Naive thymus-derived CD8-positive, alpha-beta T cell (primary cell): ENCODE measurements at regions not wholly inside any gene's neighbourhood (a gene's known extent, or its start where the extent isn't known, plus 50 kb on each side); places are given as distances from the start of the nearest gene placed in this dataset.

ENCODE experiments used
- ATAC-seq, 2 donors: fragments of 150-1000 bp; cut with Tn5 transposase in 1 of 2; sonication (Bioruptor Pico), chemical (Tn5 transposase) in 1 of 2; 1 replicate in 1 of 2; 2 replicates in 1 of 2; pipeline ENCODE4 v1.10.0; 2021; ENCODE audit warnings: mild to moderate bottlenecking in 2 of 2, moderate library complexity in 2 of 2
- POLR2A ChIA-PET: fragments of 350-600 bp; sonication (Branson Sonifier 250); formaldehyde crosslinking; loops from one replicate; lab custom pipeline; 2021; ENCODE audit warnings: antibody characterized with exemption; lab: Charles Lee
- DNase-seq, 10 donors: peaks; one replicate each; pipeline versions ENCODE4 v3.0.0 to v3.0.0-alpha.2; 2020 to 2022
- H3K27ac Mint-ChIP-seq, 10 donors: one replicate each; pipeline ENCODE4 v1.8.0; 2020 to 2022; ENCODE audit warnings: mild to moderate bottlenecking in 10 of 10, mixed read lengths in 10 of 10, moderate library complexity in 4 of 10, inconsistent platforms in 1 of 10
- H3K27me3 Mint-ChIP-seq, 5 donors: one replicate each; pipeline ENCODE4 v1.8.0; 2021 to 2022; ENCODE audit warnings: mixed read lengths in 5 of 5
- H3K36me3 Mint-ChIP-seq, 3 donors: one replicate each; pipeline ENCODE4 v1.8.0; 2020 to 2022; ENCODE audit warnings: mixed read lengths in 3 of 3, mild to moderate bottlenecking in 2 of 3, inconsistent platforms in 1 of 3
- H3K4me1 Mint-ChIP-seq, 4 donors: one replicate each; pipeline ENCODE4 v1.8.0; 2021 to 2022; ENCODE audit warnings: mixed read lengths in 4 of 4
- H3K4me3 Mint-ChIP-seq, 10 donors: one replicate each; pipeline ENCODE4 v1.8.0; 2020 to 2022; ENCODE audit warnings: mild to moderate bottlenecking in 10 of 10, mixed read lengths in 10 of 10, moderate library complexity in 6 of 10, inconsistent platforms in 1 of 10
- H3K9me3 Mint-ChIP-seq, 9 donors: one replicate each; pipeline ENCODE4 v1.8.0; 2020 to 2022; ENCODE audit warnings: mixed read lengths in 9 of 9, mild to moderate bottlenecking in 3 of 9, inconsistent platforms in 1 of 9, moderate library complexity in 1 of 9

DNA sequence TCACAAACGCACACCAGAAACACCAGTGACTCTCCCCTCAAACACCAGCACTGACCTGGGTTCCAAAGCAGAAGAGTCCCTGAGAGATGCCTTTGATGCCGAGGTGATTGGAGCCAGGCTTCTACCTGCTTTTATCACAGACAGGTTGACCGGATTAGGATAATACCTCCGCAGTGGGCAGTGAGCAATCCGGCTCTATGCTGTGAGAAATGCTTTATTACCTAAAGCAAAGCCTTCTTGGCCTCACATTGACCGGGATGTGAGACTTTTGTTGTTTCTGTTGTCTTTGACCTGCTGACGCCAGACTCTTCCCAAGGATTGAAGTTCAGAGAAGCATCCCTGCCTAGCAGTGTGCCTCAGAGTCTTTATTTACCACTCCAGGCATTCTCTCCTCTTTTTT is 320.3 kb upstream of the CLINT1 start:
- no peak for DNase-seq
- H3K4me1 Mint-ChIP-seq, result peaks cover 0 to 8% (median 3%) of the 10 kb centered on the region in 4 donors
- H3K27ac Mint-ChIP-seq, result no peak overlapping the region

DNA sequence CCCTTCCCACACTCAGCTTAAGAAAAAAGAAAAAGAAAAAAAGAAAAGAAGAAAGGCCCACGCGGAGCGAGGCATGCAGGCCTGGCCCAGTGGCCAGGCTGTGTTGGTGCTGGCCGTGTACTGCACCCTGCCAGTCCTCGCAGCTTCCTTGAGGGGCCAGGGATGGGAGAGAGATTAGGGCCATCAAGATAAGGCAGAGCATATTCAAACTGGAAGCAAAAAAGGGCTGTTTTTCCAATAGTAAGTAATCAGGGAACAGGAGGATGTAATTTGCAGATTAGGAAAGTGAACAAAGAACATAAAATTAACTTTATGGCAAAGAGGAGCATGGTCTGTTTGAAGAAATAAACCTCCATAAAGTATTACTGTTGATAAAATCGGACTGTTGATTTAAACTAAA is 319.6 kb upstream of the CLINT1 start:
- DNase-seq (no peak), ATAC-seq (no peak)
- Mint-ChIP-seq H3K27me3 (peaks cover 0 to 1% (median 0%) of the 10 kb centered on the region in 5 donors), H3K4me3 (no peak overlapping the region), H3K27ac (peak overlapping the region in 1 of 10 donors; percentile 35), H3K4me1 (peaks cover 0 to 8% (median 3%) of the 10 kb centered on the region in 4 donors), H3K36me3 (no peaks in the 10 kb centered on the region), H3K9me3 (peaks cover 0 to 4% (median 0%) of the 10 kb centered on the region in 9 donors)
- POLR2A ChIA-PET, result no interaction called here

More for the DNA sequence above, 320.3 kb upstream of the CLINT1 start:
- H3K4me3 Mint-ChIP-seq, result no peak overlapping the region
- no peak for ATAC-seq
- H3K9me3 Mint-ChIP-seq, result peaks cover 0 to 7% (median 0%) of the 10 kb centered on the region in 9 donors
- POLR2A ChIA-PET, result no interaction called here
- H3K36me3 Mint-ChIP-seq, result peaks cover 0 to 3% (median 0%) of the 10 kb centered on the region in 3 donors
- no peaks in the 10 kb centered on the region for H3K27me3 Mint-ChIP-seq

DNA sequence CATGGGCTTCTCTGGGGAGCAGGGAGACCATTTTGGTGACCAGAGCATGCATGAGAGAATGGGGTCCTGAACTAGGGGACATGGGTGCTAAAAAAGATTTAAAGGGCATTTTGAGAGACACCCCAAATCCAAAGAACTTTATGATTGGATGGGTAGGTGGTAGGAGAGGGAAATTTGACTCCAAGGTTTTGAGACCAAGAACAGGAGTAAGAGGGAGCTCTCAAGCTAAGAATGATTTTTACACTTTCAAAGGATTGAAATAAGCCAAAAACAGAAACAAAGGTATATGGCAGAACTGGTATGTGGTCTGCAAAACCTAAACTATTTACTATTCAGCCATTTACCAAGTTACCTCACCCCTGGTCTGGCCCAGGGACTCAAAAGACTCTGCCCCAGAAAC is 318.2 kb upstream of the CLINT1 start:
- no peaks in the 10 kb centered on the region for H3K36me3 Mint-ChIP-seq

DNA sequence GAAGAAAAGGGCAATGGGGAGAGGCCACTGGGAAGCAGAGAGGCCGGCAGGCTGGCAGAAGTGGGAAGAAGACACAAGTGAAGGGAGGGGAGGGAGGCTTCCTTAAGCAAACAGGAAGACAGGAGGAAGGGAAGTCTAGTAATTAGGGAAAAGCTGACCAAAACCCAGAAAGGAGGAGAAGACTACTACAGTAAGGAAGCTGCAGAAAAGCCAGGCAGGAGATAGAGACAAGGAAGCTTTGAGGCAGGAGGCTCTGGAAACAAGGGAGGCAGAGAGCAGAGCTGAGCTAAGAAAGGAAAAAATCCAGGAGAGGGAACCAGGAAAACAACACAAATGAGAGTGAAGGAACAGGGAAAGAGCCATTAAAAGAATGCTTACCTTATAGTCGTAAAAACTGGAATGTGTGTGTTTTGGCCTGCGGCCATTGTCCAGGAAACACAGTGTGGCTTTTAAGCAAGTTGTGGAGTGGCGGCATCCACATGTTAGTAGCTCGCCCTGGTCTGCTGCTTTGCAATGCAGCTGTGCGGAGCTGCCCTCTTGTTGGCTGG is 317.1 kb upstream of the CLINT1 start:
- H3K9me3 Mint-ChIP-seq, result no peaks in the 10 kb centered on the region
- POLR2A ChIA-PET, result interaction anchor here (1.7 kb wide), 1 partner anchor 931 kb away, joined by 6 read pairs; no protein-coding TSS in a partner anchor
- DNase-seq (no peak), ATAC-seq (no peak)
- H3K4me1 Mint-ChIP-seq, result peaks cover 0 to 8% (median 3%) of the 10 kb centered on the region in 4 donors
- H3K27me3 Mint-ChIP-seq, result peaks cover 0 to 3% (median 0%) of the 10 kb centered on the region in 5 donors
- H3K36me3 Mint-ChIP-seq, result no peaks in the 10 kb centered on the region
- peak overlapping the region in 2 of 10 donors; percentile 21 to 34 for H3K27ac Mint-ChIP-seq
- H3K4me3 Mint-ChIP-seq, result no peak overlapping the region

More for the DNA sequence above, 318.2 kb upstream of the CLINT1 start:
- Mint-ChIP-seq H3K27me3 (peaks cover 0 to 2% (median 0%) of the 10 kb centered on the region in 5 donors), H3K27ac (peak overlapping the region in 1 of 10 donors; percentile 29), H3K4me3 (no peak overlapping the region), H3K9me3 (no peaks in the 10 kb centered on the region), H3K4me1 (peaks cover 0 to 8% (median 3%) of the 10 kb centered on the region in 4 donors)
- POLR2A ChIA-PET, result no interaction called here
- ATAC-seq (no peak), DNase-seq (no peak)

DNA sequence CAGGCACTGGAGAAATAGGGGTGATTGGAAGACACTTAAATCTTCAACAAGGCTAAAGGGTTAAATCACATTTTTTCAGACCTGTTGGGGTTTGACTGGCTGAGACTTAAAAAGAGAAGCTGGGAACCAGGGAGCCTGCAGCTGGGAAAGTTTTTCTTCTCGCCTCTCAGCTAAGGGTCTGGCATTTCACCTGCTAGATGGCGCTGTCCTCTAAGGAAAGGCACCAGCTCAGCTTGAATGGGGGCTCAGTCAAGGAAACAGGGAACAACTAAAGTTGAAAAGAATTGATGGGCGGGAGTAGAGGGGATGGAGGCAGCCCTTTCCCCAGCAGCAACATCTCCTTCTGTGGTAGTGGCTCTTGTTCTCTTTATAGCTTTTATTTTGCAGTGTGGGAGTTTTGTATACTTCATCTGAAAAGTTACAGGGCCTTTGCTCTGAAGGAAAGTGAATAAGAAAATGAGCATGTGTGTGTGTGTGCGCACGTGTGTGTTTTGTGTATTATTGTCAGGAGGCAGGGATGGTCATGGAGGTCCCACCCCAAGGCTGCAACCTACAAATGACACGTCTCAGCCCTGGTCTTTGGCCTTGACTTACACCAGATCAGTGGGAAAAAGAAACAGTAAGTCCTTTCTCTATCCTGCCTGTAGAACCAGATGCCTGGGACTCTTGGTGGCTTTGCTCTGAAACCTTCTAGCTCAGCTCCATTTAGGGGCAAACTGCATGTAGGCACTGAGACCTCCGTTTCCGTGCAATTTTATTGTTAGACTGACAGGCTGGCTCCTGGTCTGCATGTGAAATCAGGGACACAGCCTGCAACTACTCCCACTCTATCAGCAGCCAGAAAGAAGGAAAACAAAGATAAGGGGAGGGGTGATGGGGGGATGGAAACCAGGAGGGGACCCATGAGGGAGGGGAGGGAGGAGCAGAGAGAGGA is 316.2 kb upstream of the CLINT1 start:
- POLR2A ChIA-PET, result interaction anchor here (0.9 to 1.7 kb wide), 2 partner anchors 520 to 932 kb away, joined by 3 to 6 read pairs; no protein-coding TSS in a partner anchor
- H3K27ac Mint-ChIP-seq, result peak overlapping the region in 1 of 10 donors; percentile 22
- H3K36me3 Mint-ChIP-seq, result no peaks in the 10 kb centered on the region
- H3K27me3 Mint-ChIP-seq, result peaks cover 0 to 5% (median 0%) of the 10 kb centered on the region in 5 donors
- DNase-seq (peak; percentile 32 to 78 (median 56)), ATAC-seq (peak; percentile 72 to 74)
- H3K4me3 Mint-ChIP-seq, result no peak overlapping the region
- H3K4me1 Mint-ChIP-seq, result peaks cover 0 to 9% (median 3%) of the 10 kb centered on the region in 4 donors
- H3K9me3 Mint-ChIP-seq, result no peaks in the 10 kb centered on the region

DNA sequence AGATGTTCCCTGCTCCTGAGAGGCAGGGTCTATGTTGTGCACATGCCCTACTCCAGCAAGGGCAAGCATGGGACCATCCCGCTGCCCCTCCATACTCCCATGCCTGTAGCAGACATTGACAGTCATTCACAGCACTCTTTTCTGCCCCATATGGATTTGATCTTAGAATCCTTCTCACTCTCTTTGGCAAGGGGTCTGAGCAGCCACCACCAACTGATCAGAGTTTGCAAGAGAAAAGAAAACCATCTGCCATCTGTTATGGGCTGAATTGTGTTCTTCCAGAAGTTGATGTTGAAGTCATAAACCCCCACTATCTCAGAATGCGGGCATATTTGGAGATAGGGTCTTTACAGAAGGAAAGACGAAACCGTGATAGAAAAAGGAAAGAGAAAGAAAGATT is 315.1 kb upstream of the CLINT1 start:
- POLR2A ChIA-PET, result interaction anchor here (0.7 to 1.7 kb wide), 3 partner anchors 521 to 933 kb away, joined by 3 to 8 read pairs (median 6); no protein-coding TSS in a partner anchor
- H3K27me3 Mint-ChIP-seq, result peaks cover 0 to 5% (median 0%) of the 10 kb centered on the region in 5 donors
- no peak for DNase-seq
- no peak overlapping the region for H3K4me3 Mint-ChIP-seq
- no peak for ATAC-seq
- H3K4me1 Mint-ChIP-seq, result peaks cover 0 to 11% (median 3%) of the 10 kb centered on the region in 4 donors
- no peaks in the 10 kb centered on the region for H3K9me3 Mint-ChIP-seq
- no peak overlapping the region for H3K27ac Mint-ChIP-seq
- no peaks in the 10 kb centered on the region for H3K36me3 Mint-ChIP-seq

DNA sequence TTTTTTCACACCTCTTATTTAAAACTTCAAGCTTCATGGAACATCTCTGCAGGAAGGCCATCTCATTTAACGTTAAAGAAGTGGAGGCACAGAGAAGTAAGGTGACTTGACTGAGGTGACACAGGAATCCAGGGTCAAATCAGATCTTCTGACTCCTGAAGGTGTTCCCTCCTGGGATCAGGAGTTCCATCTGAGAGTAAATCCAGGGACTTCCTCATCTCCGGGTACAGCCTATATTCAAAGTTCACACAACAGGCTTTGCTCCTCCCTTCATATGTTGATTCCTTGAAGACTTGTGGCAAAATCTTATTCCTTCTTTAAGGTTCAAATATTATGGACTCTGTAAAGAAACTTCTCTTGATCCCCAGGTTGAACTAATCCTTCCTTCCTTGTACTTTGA is 313.1 kb upstream of the CLINT1 start:
- Mint-ChIP-seq H3K27me3 (peaks cover 0 to 5% (median 0%) of the 10 kb centered on the region in 5 donors), H3K4me1 (peaks cover 0 to 11% (median 3%) of the 10 kb centered on the region in 4 donors), H3K27ac (no peak overlapping the region), H3K4me3 (no peak overlapping the region), H3K9me3 (no peaks in the 10 kb centered on the region), H3K36me3 (no peaks in the 10 kb centered on the region)
- DNase-seq (no peak), ATAC-seq (no peak)
- POLR2A ChIA-PET, result no interaction called here

GRCh38 chr5:158170534-158170933 is 311.6 kb upstream of the CLINT1 start:
- Mint-ChIP-seq H3K9me3 (no peaks in the 10 kb centered on the region), H3K27ac (no peak overlapping the region), H3K36me3 (no peaks in the 10 kb centered on the region), H3K4me1 (peaks cover 0 to 11% (median 3%) of the 10 kb centered on the region in 4 donors), H3K27me3 (peaks cover 0 to 9% (median 5%) of the 10 kb centered on the region in 5 donors), H3K4me3 (no peak overlapping the region)
- no peak for DNase-seq
- POLR2A ChIA-PET, result no interaction called here
- ATAC-seq, result no peak

- Mint-ChIP-seq H3K4me1 (peaks cover 0 to 6% (median 2%) of the 10 kb centered on the region in 4 donors), H3K36me3 (no peaks in the 10 kb centered on the region), H3K27me3 (peaks cover 0 to 13% (median 5%) of the 10 kb centered on the region in 5 donors), H3K9me3 (no peaks in the 10 kb centered on the region), H3K27ac (no peak overlapping the region), H3K4me3 (no peak overlapping the region)
- no peak for DNase-seq
- no peak for ATAC-seq
- POLR2A ChIA-PET, result no interaction called here
Measured at GRCh38 chr5:158170060-158170459, 311.1 kb upstream of the CLINT1 start.

DNA sequence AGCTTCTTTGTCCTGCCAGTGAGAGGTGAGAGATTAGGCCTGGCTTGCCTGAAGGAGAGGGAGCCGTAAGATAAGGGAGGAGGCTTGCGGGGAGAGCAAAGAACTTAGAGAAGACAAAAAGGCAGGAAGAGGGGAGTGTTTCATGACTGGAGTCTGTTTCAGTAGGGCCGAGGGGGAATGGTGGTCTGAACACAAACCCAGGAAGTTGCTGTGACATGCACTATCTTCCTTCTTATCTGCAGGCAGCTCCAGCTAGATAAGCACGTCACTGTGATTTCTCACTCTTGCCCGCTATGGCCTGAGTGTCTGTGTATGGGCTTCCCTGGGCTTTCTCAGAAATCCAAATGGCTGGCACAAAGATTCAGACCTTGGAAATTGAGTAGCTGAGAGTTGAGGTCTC is 307.5 kb upstream of the CLINT1 start:
- Mint-ChIP-seq H3K4me1 (peaks cover 0 to 4% (median 0%) of the 10 kb centered on the region in 4 donors), H3K27ac (no peak overlapping the region), H3K36me3 (no peaks in the 10 kb centered on the region), H3K27me3 (peaks cover 1 to 13% (median 3%) of the 10 kb centered on the region in 5 donors), H3K9me3 (no peaks in the 10 kb centered on the region), H3K4me3 (no peak overlapping the region)
- no peak for DNase-seq
- no peak for ATAC-seq
- POLR2A ChIA-PET, result no interaction called here

DNA sequence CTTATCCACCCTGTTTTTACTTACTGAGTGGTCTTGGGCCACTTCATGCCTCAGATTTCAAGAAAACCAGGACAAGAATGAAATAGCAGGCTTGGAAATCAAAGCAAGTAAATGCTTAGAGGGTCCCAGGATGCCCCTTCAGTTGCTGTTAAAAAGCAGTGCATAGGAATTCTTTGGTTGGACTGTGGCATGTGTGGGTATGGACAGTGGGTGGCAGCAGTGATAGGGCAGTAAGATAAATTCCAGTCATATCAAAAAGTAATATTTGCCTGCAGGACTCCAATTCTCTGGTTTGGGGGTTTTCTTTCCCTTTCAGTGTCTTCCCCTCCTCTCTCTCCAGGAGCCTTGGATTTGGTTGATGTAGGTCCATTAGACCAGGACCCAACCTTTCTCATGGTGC is 306.7 kb upstream of the CLINT1 start:
- Mint-ChIP-seq H3K27me3 (peaks cover 1 to 13% (median 3%) of the 10 kb centered on the region in 5 donors), H3K4me1 (peaks cover 0 to 4% (median 0%) of the 10 kb centered on the region in 4 donors), H3K27ac (no peak overlapping the region), H3K4me3 (no peak overlapping the region), H3K36me3 (no peaks in the 10 kb centered on the region), H3K9me3 (no peaks in the 10 kb centered on the region)
- DNase-seq (no peak), ATAC-seq (no peak)
- POLR2A ChIA-PET, result no interaction called here

DNA sequence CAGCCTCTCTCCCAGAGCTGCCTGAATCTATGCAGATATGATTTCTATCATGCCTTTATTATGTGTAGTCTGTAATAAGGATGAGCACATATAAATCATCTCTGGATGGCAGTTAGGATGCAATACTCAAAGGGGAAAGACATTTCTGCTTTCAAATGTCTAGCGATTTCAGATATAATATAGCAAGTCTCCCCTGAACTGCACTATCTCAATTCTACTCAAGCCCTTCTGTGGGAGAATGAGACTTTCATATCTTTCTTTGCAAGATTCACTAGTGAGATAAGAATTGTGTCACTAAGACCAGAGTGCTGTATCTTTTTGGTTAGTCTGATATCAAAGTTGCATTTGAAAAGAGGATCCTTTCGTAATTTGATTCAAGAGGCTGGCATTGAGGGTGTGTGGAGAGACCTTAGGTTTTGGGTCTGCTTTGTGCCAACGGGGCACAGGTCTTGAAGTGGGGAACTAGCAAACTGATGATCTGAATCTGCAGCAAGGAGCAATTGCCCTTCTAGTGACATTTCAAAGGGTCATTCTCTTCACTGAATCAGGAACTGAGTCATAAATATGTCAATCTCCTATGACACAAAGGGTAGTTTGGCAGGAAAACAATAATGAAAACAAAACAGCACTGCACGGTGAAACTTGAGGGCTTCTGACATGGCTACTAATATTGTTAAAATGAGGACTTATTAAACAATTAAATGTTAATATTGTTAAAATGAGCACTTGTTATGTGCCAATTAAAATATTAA is 305.5 kb upstream of the CLINT1 start:
- no peak for DNase-seq
- H3K4me1 Mint-ChIP-seq, result no peaks in the 10 kb centered on the region
- no peaks in the 10 kb centered on the region for H3K9me3 Mint-ChIP-seq
- H3K27me3 Mint-ChIP-seq, result peaks cover 0 to 13% (median 3%) of the 10 kb centered on the region in 5 donors
- no peaks in the 10 kb centered on the region for H3K36me3 Mint-ChIP-seq
- no peak overlapping the region for H3K4me3 Mint-ChIP-seq
- H3K27ac Mint-ChIP-seq, result no peak overlapping the region
- no peak for ATAC-seq
- POLR2A ChIA-PET, result no interaction called here
